Body of pancreas (tissue), 4 donors: ENCODE measurements at regions not wholly inside any gene's neighbourhood (a gene's known extent, or its start where the extent isn't known, plus 50 kb on each side); places are given as distances from the start of the nearest gene placed in this dataset.

Experiments
- ATAC-seq: fragments of 150-250 bp; one replicate; pipeline ENCODE4 v1.9.1; 2016
- DNase-seq, 4 donors: peaks; one replicate each; pipeline ENCODE4 v3.0.0-alpha.2; 2019
- H3K27ac ChIP-seq, 4 donors: fragments of 200-600 bp; sonication (generic); 1 replicate in 3 of 4; 2 replicates in 1 of 4; pipeline versions ENCODE4 v1.5.1 to v1.6.1; 2016 to 2019; ENCODE audit warnings: mild to moderate bottlenecking in 1 of 4, mixed read lengths in 1 of 4, moderate library complexity in 1 of 4
- H3K27me3 ChIP-seq, 2 donors: fragments of 200-600 bp; sonication (generic); one replicate each; pipeline ENCODE4 v1.6.0; 2016; ENCODE audit warnings: mild to moderate bottlenecking in 1 of 2
- H3K36me3 ChIP-seq, 2 donors: fragments of 200-600 bp; sonication (generic); replicated peaks in 1 of 2; 2 replicates each; pipeline ENCODE4 v1.5.1; 2016; ENCODE audit warnings: low read depth in 2 of 2; ENCODE audit not compliant: insufficient read depth in 1 of 2
- H3K4me1 ChIP-seq: fragments of 200-600 bp; sonication (generic); one replicate; pipeline ENCODE4 v1.6.0; 2016
- H3K4me3 ChIP-seq, 2 donors: fragments of 200-600 bp; sonication (generic); 1 replicate in 1 of 2; 2 replicates in 1 of 2; pipeline ENCODE4 v1.5.1; 2016 to 2019
- H3K9me3 ChIP-seq, 3 donors: fragments of 200-600 bp; sonication (generic); 1 replicate in 2 of 3; 2 replicates in 1 of 3; pipeline ENCODE4 v1.5.1; 2016
- POLR2A ChIP-seq, 3 donors: fragments of 450-650 bp; IDR thresholded peaks; one replicate each; pipeline ENCODE4 v1.6.1; 2016; ENCODE audit warnings: antibody characterized with exemption in 3 of 3, mild to moderate bottlenecking in 2 of 3
- WGBS, 2 donors: methylation state at CpG; one replicate each; pipeline ENCODE4 v1.1.5; 2017; 5-methylcytosine and 5-hydroxymethylcytosine counted together
- intact Hi-C: fragments of 100-400 bp; cut with DNase I; formaldehyde crosslinking; loops from one replicate; pipeline ENCODE4 v1.15.1; 2023
- TF ChIP-seq, protein P1 (sequence below), 7 experiments: fragments of 450-650 bp in 4 of 7; fragments of 200-600 bp in 3 of 7; sonication (generic) in 3 of 7; IDR thresholded peaks; one replicate each; pipeline ENCODE4 v1.5.1; 2016 to 2019; ENCODE audit warnings: antibody characterized with exemption in 7 of 7

DNA sequence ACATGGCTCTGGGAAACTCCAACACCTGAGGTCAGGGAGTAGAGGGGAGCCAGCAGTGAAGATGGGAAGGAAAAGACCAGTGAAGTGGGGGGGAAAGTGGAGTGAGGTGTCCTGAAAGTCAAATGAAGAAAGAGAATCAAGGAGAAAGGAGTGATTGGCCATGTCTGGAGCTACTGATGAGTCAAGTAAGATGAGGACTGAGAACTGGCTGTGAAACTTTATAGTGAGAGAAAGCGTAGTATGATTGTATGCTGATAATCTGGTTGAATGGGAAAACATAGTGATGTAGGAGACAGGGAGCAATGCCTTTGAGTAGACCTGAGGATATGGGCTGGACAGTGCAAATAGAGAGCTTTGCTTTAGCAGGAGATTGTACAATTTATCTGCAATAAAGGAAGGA lies 183.6 kb upstream of the GMDS start:
- Histone ChIP-seq H3K27ac (no peak overlapping the region), H3K4me3 (no peak overlapping the region), H3K36me3 (no peaks in the 10 kb centered on the region), H3K27me3 (no peaks in the 10 kb centered on the region), H3K9me3 (no peaks in the 10 kb centered on the region), H3K4me1 (no peaks in the 10 kb centered on the region)
- intact Hi-C loops, result no loop called here
- 94 to 100% methylated on average over 1 of the region's 1 CpG for WGBS, 2 donors
- TF ChIP-seq, protein P1, sequence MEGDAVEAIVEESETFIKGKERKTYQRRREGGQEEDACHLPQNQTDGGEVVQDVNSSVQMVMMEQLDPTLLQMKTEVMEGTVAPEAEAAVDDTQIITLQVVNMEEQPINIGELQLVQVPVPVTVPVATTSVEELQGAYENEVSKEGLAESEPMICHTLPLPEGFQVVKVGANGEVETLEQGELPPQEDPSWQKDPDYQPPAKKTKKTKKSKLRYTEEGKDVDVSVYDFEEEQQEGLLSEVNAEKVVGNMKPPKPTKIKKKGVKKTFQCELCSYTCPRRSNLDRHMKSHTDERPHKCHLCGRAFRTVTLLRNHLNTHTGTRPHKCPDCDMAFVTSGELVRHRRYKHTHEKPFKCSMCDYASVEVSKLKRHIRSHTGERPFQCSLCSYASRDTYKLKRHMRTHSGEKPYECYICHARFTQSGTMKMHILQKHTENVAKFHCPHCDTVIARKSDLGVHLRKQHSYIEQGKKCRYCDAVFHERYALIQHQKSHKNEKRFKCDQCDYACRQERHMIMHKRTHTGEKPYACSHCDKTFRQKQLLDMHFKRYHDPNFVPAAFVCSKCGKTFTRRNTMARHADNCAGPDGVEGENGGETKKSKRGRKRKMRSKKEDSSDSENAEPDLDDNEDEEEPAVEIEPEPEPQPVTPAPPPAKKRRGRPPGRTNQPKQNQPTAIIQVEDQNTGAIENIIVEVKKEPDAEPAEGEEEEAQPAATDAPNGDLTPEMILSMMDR (IDR thresholded peaks at IDR 0.05), result no peak
- no peak for TF ChIP-seq POLR2A (IDR thresholded peaks at IDR 0.05)
- ATAC-seq (no peak), DNase-seq (no peak)

DNA sequence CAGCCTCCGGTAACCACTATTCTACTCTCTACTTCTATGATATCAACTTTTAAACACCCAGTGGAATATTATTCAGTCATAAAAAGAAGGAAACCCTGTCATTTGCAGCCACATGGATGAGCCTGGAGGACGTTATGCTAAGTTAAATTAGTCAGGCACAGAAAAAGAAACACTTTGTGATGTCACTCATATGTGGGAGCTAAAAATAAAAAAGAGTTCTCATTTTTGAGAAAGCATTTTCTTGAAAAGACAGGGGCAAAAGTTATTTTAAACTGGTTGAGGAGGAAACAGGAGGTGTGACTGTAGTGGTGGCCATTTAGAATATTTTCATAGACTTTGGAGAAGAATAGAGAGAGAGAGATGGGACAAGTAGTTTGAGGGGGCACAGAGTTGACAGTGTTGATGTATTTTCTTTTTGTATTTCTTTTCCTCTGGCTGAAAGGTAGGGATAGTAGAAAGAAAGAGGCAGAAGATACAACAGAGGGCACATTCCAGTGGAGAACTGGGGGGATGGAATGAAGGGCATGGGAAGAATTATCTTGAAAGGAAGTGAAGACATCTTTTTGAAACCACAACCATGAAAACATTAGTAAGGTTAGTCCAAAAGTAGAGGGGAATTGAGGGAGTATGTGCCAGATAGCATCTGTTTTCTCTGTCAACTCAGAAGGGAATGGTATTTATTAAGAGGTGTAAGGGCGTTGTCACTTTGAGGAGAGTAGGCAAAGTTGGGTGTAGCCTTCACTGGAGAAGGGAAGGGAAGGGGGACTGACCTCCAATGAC lies 181.3 kb upstream of the GMDS start:
- WGBS, 2 donors, result 85 to 96% methylated on average over 3 of the region's 3 CpGs
- Histone ChIP-seq H3K36me3 (no peaks in the 10 kb centered on the region), H3K4me3 (no peak overlapping the region), H3K9me3 (no peaks in the 10 kb centered on the region), H3K27me3 (no peaks in the 10 kb centered on the region), H3K27ac (no peak overlapping the region), H3K4me1 (no peaks in the 10 kb centered on the region)
- intact Hi-C loops, result no loop called here
- ATAC-seq (no peak), DNase-seq (no peak)
- TF ChIP-seq POLR2A (IDR thresholded peaks at IDR 0.05), result no peak
- TF ChIP-seq, protein P1 (IDR thresholded peaks at IDR 0.05), result no peak

DNA sequence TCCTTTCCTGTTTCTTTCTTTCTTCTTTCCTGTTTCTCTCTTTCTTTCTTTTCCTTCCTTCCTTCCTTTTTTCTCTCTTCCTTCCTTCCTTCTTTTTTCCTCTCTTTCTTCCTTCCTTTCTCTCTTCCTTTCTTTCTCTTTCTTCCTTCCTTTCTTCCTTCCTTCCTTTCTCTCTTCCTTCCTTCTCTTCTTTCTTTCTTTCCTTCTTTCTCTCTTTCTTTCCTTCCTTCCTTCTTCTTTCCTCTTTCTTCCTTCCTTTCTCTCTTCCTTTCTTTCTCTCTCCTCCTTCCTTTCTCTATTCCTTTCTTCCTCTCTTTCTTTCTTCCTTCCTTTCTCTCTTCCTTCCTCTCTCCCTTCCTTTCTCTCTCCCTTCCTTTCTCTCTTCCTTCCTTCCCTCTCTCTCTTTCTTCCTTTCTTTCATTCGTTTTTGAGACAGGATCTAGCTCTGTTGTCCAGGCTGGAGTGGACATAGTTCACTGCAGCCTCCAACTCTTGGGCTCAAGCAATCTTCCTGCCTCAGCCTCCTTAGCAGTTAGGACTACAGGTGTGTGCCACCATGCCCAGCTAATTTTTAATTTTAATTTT lies 170.8 kb upstream of the GMDS start:
- Histone ChIP-seq H3K4me3 (no peak overlapping the region), H3K4me1 (no peaks in the 10 kb centered on the region), H3K27me3 (no peaks in the 10 kb centered on the region), H3K27ac (no peak overlapping the region), H3K9me3 (no peaks in the 10 kb centered on the region), H3K36me3 (no peaks in the 10 kb centered on the region)
- intact Hi-C loops, result no loop called here
- DNase-seq (no peak), ATAC-seq (no peak)
- WGBS, 2 donors, result 71 to 74% methylated on average over 1 of the region's 1 CpG
- TF ChIP-seq, protein P1 (IDR thresholded peaks at IDR 0.05), result no peak
- TF ChIP-seq POLR2A (IDR thresholded peaks at IDR 0.05), result no peak

DNA sequence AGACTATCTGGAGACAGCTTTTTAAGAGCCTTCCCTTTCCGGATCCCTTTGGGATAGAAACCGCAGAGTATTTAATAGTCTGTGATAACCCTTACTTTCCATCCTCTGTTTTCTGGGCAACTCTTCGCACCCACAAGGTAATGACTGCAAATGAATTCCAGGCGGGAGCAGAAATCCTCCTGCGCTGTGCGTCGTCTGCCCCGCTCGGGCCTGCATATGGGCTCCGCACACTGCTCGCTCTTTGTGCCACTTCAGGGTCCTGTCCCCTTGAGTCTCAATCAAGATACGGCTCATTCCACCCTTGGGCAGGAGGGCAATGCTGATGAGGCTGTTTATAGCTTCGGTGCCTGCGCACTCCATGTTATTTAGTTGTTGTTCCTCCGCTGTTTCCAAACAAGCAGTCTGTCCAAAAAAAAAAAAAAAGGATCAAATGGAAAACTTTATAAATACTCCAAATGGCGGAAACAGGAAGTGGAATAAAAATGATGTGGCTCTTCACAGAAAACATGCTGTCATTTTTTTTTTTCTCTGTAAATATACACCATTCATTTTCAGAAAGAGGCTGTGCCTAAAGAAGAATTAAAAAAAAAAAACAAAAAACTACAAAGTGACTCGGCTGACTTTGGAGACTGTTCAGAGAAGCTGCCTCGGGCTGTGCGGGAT lies 169.6 kb upstream of the GMDS start:
- Histone ChIP-seq H3K36me3 (no peaks in the 10 kb centered on the region), H3K9me3 (no peaks in the 10 kb centered on the region), H3K27ac (no peak overlapping the region), H3K27me3 (no peaks in the 10 kb centered on the region), H3K4me1 (no peaks in the 10 kb centered on the region), H3K4me3 (no peak overlapping the region)
- intact Hi-C loops, result no loop called here
- 91 to 93% methylated on average over 19 of the region's 19 CpGs for WGBS, 2 donors
- ATAC-seq, result no peak
- no peak for TF ChIP-seq POLR2A (IDR thresholded peaks at IDR 0.05)
- TF ChIP-seq, protein P1 (IDR thresholded peaks at IDR 0.05), result no peak
- DNase-seq, result no peak
